Esophagus (tissue), 2 donors: ENCODE measurements at regions not wholly inside any gene's neighbourhood (a gene's known extent, or its start where the extent isn't known, plus 50 kb on each side); places are given as distances from the start of the nearest gene placed in this dataset.

ENCODE experiments used
- H3K27ac ChIP-seq, 2 donors: one replicate each; pipeline ENCODE4 v1.5.1; 2013; ENCODE audit warnings: low read depth in 2 of 2, mild to moderate bottlenecking in 2 of 2, inconsistent platforms in 1 of 2, low read length in 1 of 2, moderate library complexity in 1 of 2
- H3K27me3 ChIP-seq, 2 donors: one replicate each; pipeline ENCODE4 v1.6.1; 2013; ENCODE audit warnings: low read length in 2 of 2, control low read depth in 1 of 2, mild to moderate bottlenecking in 1 of 2; ENCODE audit not compliant: insufficient read depth in 2 of 2, control insufficient read depth in 1 of 2
- H3K36me3 ChIP-seq, 2 donors: one replicate each; pipeline ENCODE4 v1.6.1; 2013; ENCODE audit warnings: low read length in 1 of 2; ENCODE audit not compliant: control insufficient read depth in 2 of 2, insufficient read depth in 2 of 2
- H3K4me1 ChIP-seq, 2 donors: one replicate each; pipeline ENCODE4 v1.6.1; 2013; ENCODE audit warnings: low read length in 1 of 2; ENCODE audit not compliant: control insufficient read depth in 2 of 2, insufficient read depth in 2 of 2
- H3K4me3 ChIP-seq, 2 donors: one replicate each; pipeline ENCODE4 v1.5.1; 2013; ENCODE audit warnings: low read length in 2 of 2, mild to moderate bottlenecking in 2 of 2, low read depth in 1 of 2, moderate library complexity in 1 of 2
- H3K9me3 ChIP-seq, 2 donors: one replicate each; pipeline ENCODE4 v1.6.1; 2013; ENCODE audit warnings: mild to moderate bottlenecking in 2 of 2, low read depth in 1 of 2, low read length in 1 of 2, moderate library complexity in 1 of 2; ENCODE audit not compliant: control insufficient read depth in 2 of 2, insufficient read depth in 1 of 2
- WGBS, 2 donors: extraction: QIAGEN DNeasy Blood & Tissue Kit; methylation state at CpG; one replicate each; pipeline ENCODE4 v1.1.7; 2013; 5-methylcytosine and 5-hydroxymethylcytosine counted together
- donor health status: healthy with polysubstance abuse.
- donor health status: Bipolar disorder and iron deficiency.

- Histone ChIP-seq H3K27ac (no peak overlapping the region), H3K36me3 (no peaks in the 10 kb centered on the region), H3K4me1 (no peaks in the 10 kb centered on the region), H3K27me3 (no peaks in the 10 kb centered on the region), H3K4me3 (no peak overlapping the region), H3K9me3 (no peaks in the 10 kb centered on the region)
These were observed 860.2 kb upstream of the AMELY start for GRCh38 chrY:7771771-7772170.

GRCh38 chrY:7769790-7770375 lies 858.3 kb upstream of the AMELY start:
- H3K27ac ChIP-seq, result no peak overlapping the region

GRCh38 chrY:7768901-7769300 lies 857.3 kb upstream of the AMELY start:
- H3K4me3 ChIP-seq, result no peak overlapping the region
- H3K9me3 ChIP-seq, result no peaks in the 10 kb centered on the region
- 62% methylated on average over 1 of the region's 1 CpG; no CpG with 5 or more reads in 1 of the 2 donors for WGBS, 2 donors
- H3K36me3 ChIP-seq, result no peaks in the 10 kb centered on the region
- no peak overlapping the region for H3K27ac ChIP-seq
- no peaks in the 10 kb centered on the region for H3K27me3 ChIP-seq
- no peaks in the 10 kb centered on the region for H3K4me1 ChIP-seq

More at GRCh38 chrY:7769790-7770375, 858.3 kb upstream of the AMELY start:
- no peak overlapping the region for H3K4me3 ChIP-seq
- H3K36me3 ChIP-seq, result no peaks in the 10 kb centered on the region
- no peaks in the 10 kb centered on the region for H3K4me1 ChIP-seq
- WGBS, 2 donors, result 85% methylated on average over 1 of the region's 1 CpG; no CpG with 5 or more reads in 1 of the 2 donors
- no peaks in the 10 kb centered on the region for H3K9me3 ChIP-seq
- no peaks in the 10 kb centered on the region for H3K27me3 ChIP-seq

DNA sequence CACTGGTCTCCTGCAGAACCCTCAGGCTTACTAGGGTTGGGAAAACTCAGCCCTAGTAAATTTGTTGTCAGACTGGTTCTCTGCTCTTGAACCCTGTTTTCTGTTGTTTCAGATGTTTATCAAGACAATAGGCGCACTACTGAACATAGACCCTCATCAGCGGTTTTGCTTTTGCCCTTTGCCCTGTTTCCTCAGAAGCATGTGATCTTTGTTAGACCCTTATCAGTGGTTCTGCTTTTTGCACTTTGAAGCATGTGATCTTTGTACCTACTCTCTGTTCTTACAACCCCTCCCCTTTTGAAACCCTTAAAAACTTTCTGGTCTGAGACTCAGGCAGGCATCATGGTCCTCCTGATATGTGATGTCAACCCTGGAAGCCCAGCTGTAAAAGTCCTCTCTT lies 842.2 kb upstream of the AMELY start:
- Histone ChIP-seq H3K27me3 (no peaks in the 10 kb centered on the region), H3K36me3 (no peaks in the 10 kb centered on the region), H3K4me3 (no peak overlapping the region), H3K9me3 (no peaks in the 10 kb centered on the region), H3K4me1 (no peaks in the 10 kb centered on the region), H3K27ac (no peak overlapping the region)
- 92% methylated on average over 2 of the region's 2 CpGs; no CpG with 5 or more reads in 1 of the 2 donors for WGBS, 2 donors

GRCh38 chrY:7746781-7747180 lies 835.2 kb upstream of the AMELY start:
- Histone ChIP-seq H3K27ac (no peak overlapping the region), H3K9me3 (no peaks in the 10 kb centered on the region), H3K4me1 (no peaks in the 10 kb centered on the region), H3K36me3 (no peaks in the 10 kb centered on the region), H3K27me3 (no peaks in the 10 kb centered on the region), H3K4me3 (no peak overlapping the region)
- 67 to 90% methylated on average over 2 to 4 of the region's 4 CpGs for WGBS, 2 donors

DNA sequence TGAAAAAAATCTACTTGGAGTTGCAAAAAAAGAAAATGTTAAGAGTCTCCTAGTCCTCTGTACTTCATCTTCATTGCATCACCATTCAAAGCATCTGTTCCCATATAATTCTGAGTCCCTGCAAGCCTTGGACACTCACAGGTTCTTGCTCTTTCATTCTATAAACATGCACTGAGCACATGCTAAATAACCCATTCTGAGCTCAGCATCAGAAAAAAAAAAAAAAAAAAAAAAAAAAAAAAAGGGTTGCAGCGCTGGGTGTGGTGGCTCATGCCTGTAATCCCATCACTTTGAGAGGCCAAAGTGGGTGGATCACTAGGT lies 834.0 kb upstream of the AMELY start:
- no peaks in the 10 kb centered on the region for H3K9me3 ChIP-seq
- H3K36me3 ChIP-seq, result no peaks in the 10 kb centered on the region
- no peaks in the 10 kb centered on the region for H3K27me3 ChIP-seq
- no peak overlapping the region for H3K4me3 ChIP-seq
- H3K27ac ChIP-seq, result no peak overlapping the region
- 100% methylated on average over 1 of the region's 1 CpG; no CpG with 5 or more reads in 1 of the 2 donors for WGBS, 2 donors
- H3K4me1 ChIP-seq, result no peaks in the 10 kb centered on the region

DNA sequence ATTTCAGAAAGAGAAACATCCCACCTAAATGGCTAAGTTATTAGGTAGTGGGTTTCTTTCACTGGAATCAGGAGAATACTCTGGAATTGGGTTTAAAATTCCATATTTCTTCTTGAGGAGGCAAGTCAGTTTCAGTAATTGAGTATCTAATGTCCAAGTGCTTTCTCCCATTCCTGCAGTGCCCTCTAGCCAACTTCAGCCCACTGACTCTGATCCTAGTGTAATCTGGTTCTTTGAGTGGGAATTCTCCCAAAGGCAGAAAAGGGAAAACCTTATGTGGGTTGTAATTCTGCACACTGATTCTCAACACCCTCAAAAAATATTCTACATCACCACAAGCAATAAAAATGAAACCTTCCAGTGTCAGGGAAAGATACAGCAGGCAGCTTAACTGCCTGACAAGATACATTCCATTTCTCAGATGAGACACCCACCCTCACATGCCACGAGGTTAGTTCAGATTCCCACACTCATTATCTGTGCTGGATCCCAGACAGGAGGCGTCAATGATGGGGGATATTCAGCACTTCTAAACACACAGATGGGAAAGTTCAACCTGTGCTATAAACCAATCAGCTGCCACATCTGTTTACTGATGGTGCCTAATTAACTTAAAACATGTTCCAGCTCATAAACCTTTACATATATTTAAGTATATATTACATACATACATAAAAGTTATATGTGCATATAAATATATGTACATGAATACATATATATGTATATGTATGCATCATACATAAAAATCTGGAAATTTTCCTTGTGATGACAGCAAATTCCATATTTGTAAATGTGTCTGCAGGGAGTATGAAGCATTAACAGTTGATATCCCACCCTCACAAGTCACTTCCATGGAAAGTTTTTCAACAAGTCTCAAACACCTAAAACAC lies 833.4 kb upstream of the AMELY start:
- Histone ChIP-seq H3K4me3 (no peak overlapping the region), H3K9me3 (no peaks in the 10 kb centered on the region), H3K4me1 (no peaks in the 10 kb centered on the region), H3K27me3 (no peaks in the 10 kb centered on the region), H3K27ac (no peak overlapping the region), H3K36me3 (no peaks in the 10 kb centered on the region)
- 40 to 69% methylated on average over 1 to 2 of the region's 2 CpGs for WGBS, 2 donors

DNA sequence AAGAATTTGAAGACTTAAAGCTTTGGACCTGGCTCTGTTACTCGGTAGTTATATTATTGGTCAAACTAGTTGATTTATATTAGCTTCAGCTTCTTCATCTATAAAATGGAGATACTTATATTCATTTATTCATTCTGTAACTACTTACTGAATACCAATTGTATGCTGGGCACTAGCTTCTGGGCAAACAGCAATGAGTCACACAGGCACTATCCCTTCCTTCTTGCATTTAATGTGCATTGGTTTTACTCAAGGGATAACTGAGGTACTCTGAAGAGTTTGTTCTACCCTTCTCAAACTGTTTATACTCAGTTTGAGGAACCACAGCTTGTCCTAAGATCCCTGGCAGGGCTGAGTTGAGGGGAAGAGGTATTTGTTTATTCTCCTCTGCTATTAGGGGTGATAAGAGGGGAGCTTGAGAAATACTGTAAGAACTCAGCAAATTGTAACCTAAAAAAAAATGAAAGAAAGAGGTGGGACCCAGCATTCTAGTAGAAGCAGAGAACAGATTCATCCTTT lies 825.4 kb upstream of the AMELY start:
- WGBS, 2 donors, result 56% methylated on average over 1 of the region's 1 CpG; no CpG with 5 or more reads in 1 of the 2 donors
- Histone ChIP-seq H3K4me3 (no peak overlapping the region), H3K27ac (no peak overlapping the region), H3K4me1 (no peaks in the 10 kb centered on the region), H3K27me3 (no peaks in the 10 kb centered on the region), H3K36me3 (no peaks in the 10 kb centered on the region), H3K9me3 (no peaks in the 10 kb centered on the region)

DNA sequence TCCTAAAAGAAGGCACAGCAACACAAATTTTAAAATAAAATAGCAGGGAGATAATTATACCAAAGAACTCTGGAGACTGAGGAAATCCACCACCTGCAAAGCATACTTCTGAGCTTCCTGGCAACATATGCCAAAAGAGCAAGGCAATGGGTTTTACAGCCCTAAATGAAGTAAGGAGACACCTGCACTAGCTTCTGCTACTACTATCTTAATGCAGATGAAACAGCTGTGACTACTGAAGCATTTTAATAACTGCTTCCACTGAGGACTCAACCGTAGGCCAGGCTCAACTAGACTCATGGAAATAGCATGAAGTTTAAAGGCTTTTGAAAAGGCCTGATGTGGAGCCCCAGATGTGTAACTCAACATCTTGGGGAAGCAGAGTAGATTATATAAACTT lies 820.1 kb upstream of the AMELY start:
- WGBS, 2 donors, result 84% methylated on average over 1 of the region's 1 CpG; no CpG with 5 or more reads in 1 of the 2 donors
- H3K36me3 ChIP-seq, result no peaks in the 10 kb centered on the region
- no peak overlapping the region for H3K4me3 ChIP-seq
- H3K9me3 ChIP-seq, result no peaks in the 10 kb centered on the region
- no peaks in the 10 kb centered on the region for H3K4me1 ChIP-seq
- H3K27ac ChIP-seq, result no peak overlapping the region
- no peaks in the 10 kb centered on the region for H3K27me3 ChIP-seq
